Urinary bladder (tissue), 3 donors: ENCODE measurements at regions not wholly inside any gene's neighbourhood (a gene's known extent, or its start where the extent isn't known, plus 50 kb on each side); places are given as distances from the start of the nearest gene placed in this dataset.

ENCODE experiments used
- DNase-seq: peaks from one replicate; pipeline ENCODE4 v3.0.0-alpha.2; 2015; ENCODE audit errors: extremely low spot score
- H3K27ac ChIP-seq: one replicate; pipeline ENCODE4 v1.5.1; 2013; ENCODE audit warnings: low read depth, mild to moderate bottlenecking, moderate library complexity
- H3K36me3 ChIP-seq: one replicate; pipeline ENCODE4 v1.6.1; 2013; ENCODE audit warnings: mild to moderate bottlenecking, moderate library complexity; ENCODE audit not compliant: insufficient read depth
- H3K4me1 ChIP-seq: one replicate; pipeline ENCODE4 v1.6.1; 2013; ENCODE audit warnings: mild to moderate bottlenecking, moderate library complexity; ENCODE audit not compliant: insufficient read depth
- H3K4me3 ChIP-seq: one replicate; pipeline ENCODE4 v1.5.1; 2013; ENCODE audit warnings: low read depth, low read length
- WGBS: extraction: QIAGEN DNeasy Blood & Tissue Kit; methylation state at CpG from one replicate; pipeline ENCODE4 v1.1.7; 2013; 5-methylcytosine and 5-hydroxymethylcytosine counted together
- donor health status: healthy with polysubstance abuse.
- donor health status: healthy.

DNA sequence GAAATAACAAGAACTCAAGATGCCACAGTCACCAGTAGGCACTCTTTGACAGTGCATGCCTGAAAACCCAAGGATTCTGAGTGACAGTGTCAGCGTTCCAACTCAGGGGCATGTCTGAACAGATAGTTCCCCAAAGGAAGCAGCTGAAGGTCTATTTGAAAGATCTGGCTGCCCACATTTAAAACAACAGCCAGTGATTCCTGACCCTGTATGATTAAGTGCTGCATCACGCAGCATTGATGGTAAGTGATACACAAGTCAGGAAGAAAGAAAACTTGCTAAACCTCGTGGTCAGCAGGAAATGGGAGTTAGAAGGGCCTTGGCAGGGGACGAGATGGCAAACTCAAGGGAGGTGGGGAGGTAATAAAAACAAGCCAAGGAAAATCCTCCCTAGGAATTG, 1013.1 kb downstream of the TYW1 start:
- 50% methylated on average over 4 of the region's 4 CpGs for WGBS
- no peaks in the 10 kb centered on the region for H3K36me3 ChIP-seq

DNA sequence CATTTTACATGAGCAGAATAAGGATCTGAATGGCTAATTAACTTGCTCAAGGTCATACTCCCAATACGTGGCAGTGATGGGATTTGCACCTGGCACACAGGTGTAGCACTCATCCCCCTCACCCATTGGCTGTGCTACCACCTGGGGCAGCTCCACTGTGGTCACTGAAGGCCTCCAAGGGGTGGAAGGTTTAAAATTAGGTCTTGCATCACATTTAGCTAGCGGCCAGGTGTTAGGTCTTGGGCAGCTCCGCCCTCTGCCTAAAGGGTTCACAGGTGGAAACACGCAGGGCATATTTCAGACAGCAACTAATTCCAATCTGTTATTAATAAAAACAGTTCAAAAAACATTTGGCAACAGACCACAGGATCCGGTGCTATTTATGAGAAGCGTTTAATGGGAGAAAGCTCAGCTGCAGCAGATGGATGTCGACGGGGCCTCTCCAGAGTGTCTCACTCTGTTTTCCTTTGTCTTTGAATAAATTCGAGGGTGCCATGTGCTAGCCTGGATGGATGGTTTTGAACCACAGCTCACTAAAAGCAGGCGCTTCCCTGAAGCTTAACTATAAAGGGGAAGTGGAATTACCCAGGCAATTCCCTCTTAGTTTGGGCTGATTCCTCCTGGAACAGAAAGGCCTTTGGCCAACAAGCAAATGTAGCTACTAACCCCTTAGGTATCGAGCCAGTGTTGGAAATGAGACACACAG, 1017.6 kb downstream of the TYW1 start:
- no peak for DNase-seq
- H3K27ac ChIP-seq = no peak overlapping the region
- no peaks in the 10 kb centered on the region for H3K36me3 ChIP-seq
- H3K4me1 ChIP-seq = no peaks in the 10 kb centered on the region
- no peak overlapping the region for H3K4me3 ChIP-seq
- WGBS = 59% methylated on average over 11 of the region's 11 CpGs

More for the DNA sequence above, 1013.1 kb downstream of the TYW1 start:
- H3K4me1 ChIP-seq = no peaks in the 10 kb centered on the region
- DNase-seq = no peak
- no peak overlapping the region for H3K4me3 ChIP-seq
- no peak overlapping the region for H3K27ac ChIP-seq

DNA sequence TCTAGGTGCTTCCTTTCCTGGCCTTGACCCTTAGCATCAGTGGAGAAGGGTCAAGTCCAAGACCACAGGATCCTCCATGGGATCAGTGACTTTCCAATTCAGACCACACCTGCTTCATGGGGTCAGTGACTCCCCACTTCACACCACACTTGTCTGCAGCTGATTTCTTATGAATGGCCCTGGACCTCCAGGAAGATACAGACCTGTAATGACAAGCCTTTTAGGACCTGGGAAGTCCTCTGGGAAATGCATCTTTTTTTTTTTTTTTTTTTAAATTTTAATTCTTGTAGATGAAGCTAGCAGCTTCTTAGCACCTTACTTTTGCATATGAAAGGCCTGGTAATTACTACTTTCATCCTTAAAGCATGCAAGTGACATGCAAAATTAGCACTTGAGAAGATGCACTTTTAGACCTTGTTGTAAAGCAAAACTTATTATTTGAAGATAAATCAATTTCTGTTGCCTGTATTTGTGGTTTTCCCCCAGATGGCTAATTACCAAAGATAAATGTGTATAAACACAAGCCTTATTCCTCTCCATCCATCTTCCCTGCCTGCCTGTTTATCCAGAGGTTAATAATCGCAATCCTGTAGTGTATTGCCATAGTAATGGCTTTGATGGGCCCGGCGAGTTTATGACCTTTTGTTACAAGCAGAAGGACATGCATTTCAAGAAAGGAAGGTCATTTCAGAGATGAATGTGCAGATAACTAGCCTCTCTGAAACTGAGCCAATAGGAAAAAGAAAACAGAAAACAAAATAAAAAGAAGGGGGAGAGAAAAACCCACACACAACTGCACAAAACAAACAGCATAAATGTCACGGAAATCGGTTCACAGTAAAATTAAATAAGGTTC, 1018.7 kb downstream of the TYW1 start:
- DNase-seq = peak; percentile 10
- Histone ChIP-seq H3K36me3 (no peaks in the 10 kb centered on the region), H3K4me3 (no peak overlapping the region), H3K27ac (no peak overlapping the region), H3K4me1 (no peaks in the 10 kb centered on the region)
- 46% methylated on average over 5 of the region's 5 CpGs for WGBS

DNA sequence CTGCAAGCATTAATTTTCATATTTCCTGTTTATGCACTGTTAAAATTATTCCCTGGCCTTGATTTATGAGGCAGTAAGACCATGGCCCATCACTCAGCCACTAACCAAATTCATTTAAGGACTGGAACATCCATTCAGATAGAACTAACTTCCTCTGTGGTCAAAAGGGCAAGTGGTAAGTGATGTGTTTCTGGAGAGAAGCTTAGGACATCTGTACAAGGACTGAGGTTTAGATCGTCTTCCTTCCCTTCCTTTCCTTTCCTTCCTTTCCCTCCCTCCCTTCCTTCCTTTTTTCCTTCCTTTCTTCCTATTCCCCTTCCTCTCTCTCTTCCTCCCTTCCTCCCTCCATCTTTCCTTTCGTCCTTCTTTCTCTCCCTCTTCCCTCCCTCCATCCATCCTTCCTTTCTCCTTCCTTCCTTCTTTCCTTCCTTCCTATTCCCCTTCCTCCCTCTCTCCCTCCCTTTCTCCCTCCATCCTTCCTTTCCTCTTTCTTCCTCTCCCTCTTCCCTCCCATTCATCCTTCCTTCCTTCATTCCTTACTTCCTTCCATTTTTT, 1019.4 kb downstream of the TYW1 start:
- Histone ChIP-seq H3K36me3 (no peaks in the 10 kb centered on the region), H3K4me3 (no peak overlapping the region), H3K27ac (no peak overlapping the region), H3K4me1 (no peaks in the 10 kb centered on the region)
- DNase-seq = peak; percentile 20
- WGBS = 47% methylated on average over 2 of the region's 2 CpGs

DNA sequence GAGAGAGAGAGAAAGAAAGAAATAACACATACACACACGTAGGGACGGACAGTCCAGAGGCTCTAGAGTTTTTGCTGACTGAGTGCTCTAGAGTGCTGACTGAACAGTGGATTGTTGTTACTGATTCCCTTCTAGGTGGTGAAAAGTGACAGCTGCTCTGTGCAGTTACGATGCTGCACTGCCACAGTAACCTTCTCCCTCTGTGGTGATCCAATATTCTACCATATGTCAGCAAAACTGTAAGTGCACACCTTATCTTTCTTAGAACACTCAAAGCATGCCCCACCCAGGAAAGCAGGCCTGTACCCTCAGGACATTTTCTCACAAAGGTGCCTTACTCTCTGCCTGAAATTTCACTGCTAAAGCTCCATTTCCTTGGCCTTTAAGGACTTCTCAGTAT, 1023.5 kb downstream of the TYW1 start:
- WGBS = 87% methylated on average over 3 of the region's 3 CpGs
- no peak overlapping the region for H3K4me3 ChIP-seq
- H3K36me3 ChIP-seq = no peaks in the 10 kb centered on the region
- DNase-seq = no peak
- no peaks in the 10 kb centered on the region for H3K4me1 ChIP-seq
- H3K27ac ChIP-seq = no peak overlapping the region

DNA sequence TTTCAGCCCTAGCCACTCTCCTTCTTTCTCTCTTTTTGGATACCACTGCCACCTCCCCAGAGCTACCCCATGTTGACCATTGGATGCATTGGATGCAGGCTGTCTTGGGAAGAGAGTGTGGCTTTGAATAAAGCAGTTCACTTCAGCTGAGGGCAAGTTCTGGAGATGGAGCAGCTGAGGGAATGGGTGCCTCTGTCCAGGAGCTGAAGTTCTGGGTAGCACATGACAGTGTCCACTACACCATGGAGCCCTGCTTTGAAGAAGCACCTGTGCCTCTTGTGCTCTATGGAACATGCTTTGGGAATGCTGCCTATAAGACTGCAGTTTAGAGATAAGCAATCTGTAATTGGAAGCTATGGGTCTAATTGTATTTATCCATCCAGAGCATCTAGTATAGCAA, 1028.7 kb downstream of the TYW1 start:
- Histone ChIP-seq H3K4me3 (no peak overlapping the region), H3K36me3 (no peaks in the 10 kb centered on the region), H3K27ac (no peak overlapping the region), H3K4me1 (no peaks in the 10 kb centered on the region)
- DNase-seq = no peak

DNA sequence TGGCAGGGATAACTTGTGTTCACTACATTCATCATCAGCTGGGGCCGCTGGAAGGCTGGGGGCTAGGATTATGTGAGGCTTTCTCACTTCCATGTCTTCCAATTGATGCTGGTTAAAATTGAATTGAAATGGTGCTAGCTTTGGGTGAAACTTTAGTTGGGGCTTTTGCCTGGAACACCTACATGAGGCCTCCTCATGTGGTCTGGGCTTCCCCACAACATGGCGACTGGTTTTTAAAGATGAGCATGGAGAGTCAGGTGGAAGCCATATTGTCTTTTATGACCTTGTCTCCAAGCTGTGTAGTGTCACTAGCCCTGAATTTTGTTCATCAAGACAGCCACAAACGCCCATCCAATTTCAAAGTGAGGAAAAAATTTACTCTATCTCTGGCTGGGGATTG, 1033.9 kb downstream of the TYW1 start:
- Histone ChIP-seq H3K4me1 (no peaks in the 10 kb centered on the region), H3K27ac (no peak overlapping the region), H3K36me3 (no peaks in the 10 kb centered on the region), H3K4me3 (no peak overlapping the region)
- WGBS = 80% methylated on average over 3 of the region's 3 CpGs
- no peak for DNase-seq

DNA sequence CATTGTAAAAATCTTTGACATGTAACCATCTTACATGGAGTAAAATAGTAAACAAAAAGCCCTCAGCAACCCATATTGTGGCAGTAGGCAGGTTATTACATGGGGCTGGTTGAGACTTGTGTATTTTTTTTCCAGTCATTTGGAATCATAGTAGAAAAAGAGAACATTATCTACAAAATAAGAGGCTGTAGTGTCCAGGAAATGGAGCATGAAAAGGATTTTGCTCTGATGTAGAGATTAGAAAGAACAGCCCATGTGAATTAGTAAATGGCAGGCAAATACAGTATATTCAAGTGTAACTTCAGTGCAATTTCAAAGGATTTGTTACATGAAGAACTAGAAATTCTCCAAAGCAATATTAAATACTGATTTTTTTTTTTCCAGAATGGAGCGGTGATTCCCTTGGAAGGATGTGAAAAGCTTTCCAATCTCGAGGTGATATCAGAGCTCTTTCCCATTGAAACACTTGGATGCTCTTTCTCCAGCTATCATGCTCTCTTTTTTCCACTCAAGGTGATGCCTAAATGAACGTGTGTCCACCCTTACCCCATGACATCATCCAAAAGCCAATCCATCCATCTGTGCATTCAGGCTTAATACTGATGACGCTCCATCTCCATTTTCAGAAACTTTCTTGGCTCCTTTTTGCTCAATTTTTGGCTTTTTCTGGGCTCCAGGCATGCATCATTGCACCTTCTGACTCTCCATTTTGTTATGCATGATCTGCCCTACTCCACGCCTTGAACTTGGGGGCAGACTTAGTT, 1034.7 kb downstream of the TYW1 start:
- 80% methylated on average over 5 of the region's 5 CpGs for WGBS
- H3K27ac ChIP-seq = no peak overlapping the region
- DNase-seq = no peak
- H3K36me3 ChIP-seq = no peaks in the 10 kb centered on the region
- no peaks in the 10 kb centered on the region for H3K4me1 ChIP-seq
- no peak overlapping the region for H3K4me3 ChIP-seq

DNA sequence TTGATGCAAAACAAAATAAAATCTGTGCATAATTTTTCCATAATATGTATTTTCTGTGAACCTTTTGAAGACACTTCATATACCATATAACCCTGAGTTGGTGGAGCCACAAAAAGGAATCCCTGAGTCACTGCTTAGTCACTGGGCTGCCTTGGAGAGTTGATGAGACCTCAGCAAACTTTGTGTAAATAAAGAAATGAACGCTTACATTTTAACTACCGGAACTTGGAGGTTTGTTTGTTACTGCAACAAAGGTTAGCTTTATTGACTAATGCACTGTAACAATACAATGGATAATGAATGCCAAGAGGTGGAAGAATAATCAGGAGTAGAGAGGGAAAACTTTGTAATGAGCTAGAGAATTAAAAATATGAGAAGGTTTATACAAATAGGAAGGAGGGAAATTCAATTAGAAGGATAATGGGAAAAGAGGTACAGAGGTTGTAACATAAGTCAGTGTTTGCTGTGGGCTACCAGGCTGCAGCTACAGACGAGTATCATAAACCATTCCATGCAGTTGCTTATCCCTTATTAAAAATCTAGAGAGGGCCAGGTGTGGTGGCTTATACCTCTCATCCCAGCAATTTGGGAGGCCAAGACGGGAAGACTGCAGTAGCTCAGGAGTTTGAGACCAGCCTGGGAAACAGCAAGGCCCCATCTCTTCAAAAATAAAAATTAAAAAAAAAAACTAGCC, 1042.1 kb downstream of the TYW1 start:
- no peaks in the 10 kb centered on the region for H3K36me3 ChIP-seq
- H3K27ac ChIP-seq = no peak overlapping the region
- H3K4me1 ChIP-seq = no peaks in the 10 kb centered on the region
- no peak for DNase-seq
- WGBS = 58% methylated on average over 4 of the region's 4 CpGs
- no peak overlapping the region for H3K4me3 ChIP-seq

DNA sequence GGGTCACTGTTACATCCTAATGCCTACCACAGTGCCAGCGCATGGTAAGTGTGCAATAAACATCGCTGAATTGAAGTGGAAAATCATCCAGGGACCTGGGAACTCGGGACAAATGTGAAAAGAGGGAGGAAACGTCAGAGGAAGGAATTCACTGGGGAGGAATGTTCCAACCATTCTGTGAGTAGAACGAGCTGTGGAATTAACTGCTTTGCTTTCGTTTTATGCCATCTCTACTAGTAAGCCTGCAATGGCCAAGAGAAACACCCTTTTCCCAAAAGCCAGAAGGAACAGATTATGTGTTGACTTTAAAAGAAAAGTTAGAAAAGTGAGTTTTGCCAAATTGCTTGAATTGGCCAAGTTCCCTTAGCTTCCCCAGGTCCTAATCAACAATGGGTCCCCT, 1044.9 kb downstream of the TYW1 start:
- H3K4me3 ChIP-seq = no peak overlapping the region
- no peak for DNase-seq
- 65% methylated on average over 6 of the region's 6 CpGs for WGBS
- no peak overlapping the region for H3K27ac ChIP-seq
- H3K36me3 ChIP-seq = no peaks in the 10 kb centered on the region
- H3K4me1 ChIP-seq = no peaks in the 10 kb centered on the region

DNA sequence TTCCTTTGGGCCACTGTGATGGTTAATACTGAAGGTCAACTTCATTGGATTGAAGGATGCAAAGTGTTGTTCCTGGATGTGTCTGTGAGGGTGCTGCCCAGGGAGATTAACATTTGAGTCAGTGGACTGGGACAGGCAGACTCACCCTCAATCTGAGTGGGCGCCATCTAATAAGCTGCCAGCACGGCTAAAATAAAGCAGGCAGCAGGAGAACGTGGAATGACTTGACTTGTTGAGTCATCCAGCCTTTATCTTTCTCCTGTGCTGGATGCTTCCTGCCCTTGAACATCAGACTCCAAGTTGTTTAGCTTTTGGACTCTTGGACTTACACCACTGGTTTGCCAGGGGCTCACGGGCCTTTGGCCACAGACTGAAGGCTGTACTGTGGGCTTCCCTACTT, 1046.9 kb downstream of the TYW1 start:
- Histone ChIP-seq H3K4me3 (no peak overlapping the region), H3K36me3 (no peaks in the 10 kb centered on the region), H3K27ac (no peak overlapping the region), H3K4me1 (no peaks in the 10 kb centered on the region)
- 86% methylated on average over 4 of the region's 4 CpGs for WGBS
- no peak for DNase-seq

DNA sequence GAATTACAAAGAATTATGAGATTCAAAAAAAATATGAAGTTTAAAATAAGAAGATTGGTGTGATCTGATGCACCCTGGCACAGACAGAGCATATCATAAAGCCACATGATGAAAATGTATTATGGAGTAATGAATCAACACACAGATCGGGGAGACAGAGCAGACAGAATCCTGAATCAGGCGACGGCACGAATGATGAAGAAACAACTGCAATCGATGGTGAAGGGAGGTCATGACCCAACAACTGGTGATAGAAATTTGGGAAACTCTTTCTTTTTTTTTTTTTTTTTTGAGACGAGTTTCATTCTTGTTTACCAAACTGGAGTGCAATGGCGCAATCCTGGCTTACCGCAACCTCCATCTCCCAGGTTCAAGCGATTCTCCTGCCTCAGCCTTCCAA, 1054.0 kb downstream of the TYW1 start:
- Histone ChIP-seq H3K4me1 (no peaks in the 10 kb centered on the region), H3K4me3 (no peak overlapping the region), H3K27ac (no peak overlapping the region), H3K36me3 (no peaks in the 10 kb centered on the region)
- 91% methylated on average over 9 of the region's 9 CpGs for WGBS
- no peak for DNase-seq

DNA sequence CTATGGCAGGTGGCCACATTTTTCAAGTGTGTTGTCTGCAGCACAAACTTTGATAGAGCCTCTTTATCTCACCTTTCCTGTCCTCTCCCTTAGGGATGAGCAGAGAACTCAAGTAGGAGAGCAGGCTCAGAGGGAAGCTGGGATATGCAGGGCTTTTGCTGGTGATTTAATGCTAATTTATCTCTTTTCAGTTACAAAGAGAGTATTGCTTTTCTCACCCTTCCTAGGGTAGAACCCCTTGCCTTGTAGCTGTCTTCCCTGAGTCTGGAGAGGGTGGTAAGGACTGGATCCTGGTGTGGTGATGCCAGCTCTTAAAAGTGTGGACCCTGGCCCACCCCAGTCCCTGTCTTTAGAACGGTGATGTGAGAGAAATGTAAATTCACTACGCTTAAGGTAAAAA, 1061.4 kb downstream of the TYW1 start:
- Histone ChIP-seq H3K4me3 (no peak overlapping the region), H3K27ac (no peak overlapping the region), H3K4me1 (no peaks in the 10 kb centered on the region), H3K36me3 (no peaks in the 10 kb centered on the region)
- DNase-seq = no peak
- 40% methylated on average over 2 of the region's 2 CpGs for WGBS
